Liver (tissue), 8 donors: ENCODE measurements at regions not wholly inside any gene's neighbourhood (a gene's known extent, or its start where the extent isn't known, plus 50 kb on each side); places are given as distances from the start of the nearest gene placed in this dataset.
"Not testable (repeated sequence)": the region's sequence is repeated elsewhere in the genome, so short reads cannot be mapped to it uniquely, and the experiment has no call there.

Experiments used
- DNase-seq: peaks from one replicate; pipeline ENCODE4 v3.0.0-alpha.2; 2017; ENCODE audit warnings: low spot score
- H3K27ac ChIP-seq, 2 donors: one replicate each; pipeline ENCODE4 v1.7.0; 2013; ENCODE audit warnings: inconsistent platforms in 2 of 2, low read length in 2 of 2, control low read depth in 1 of 2, low read depth in 1 of 2, mild to moderate bottlenecking in 1 of 2
- H3K27me3 ChIP-seq, 4 donors: one replicate each; pipeline versions ENCODE4 v1.6.1 to v1.7.0; 2013; ENCODE audit warnings: low read length in 3 of 4, inconsistent platforms in 1 of 4, mild to moderate bottlenecking in 1 of 4, moderate library complexity in 1 of 4; ENCODE audit not compliant: control insufficient read depth in 4 of 4, insufficient read depth in 4 of 4
- H3K36me3 ChIP-seq, 4 donors: one replicate each; pipeline versions ENCODE4 v1.6.1 to v1.7.0; 2013; ENCODE audit warnings: low read length in 3 of 4, mild to moderate bottlenecking in 3 of 4, low read depth in 1 of 4, moderate library complexity in 1 of 4; ENCODE audit not compliant: control insufficient read depth in 4 of 4, insufficient read depth in 3 of 4
- H3K4me1 ChIP-seq, 4 donors: one replicate each; pipeline versions ENCODE4 v1.6.1 to v1.7.0; 2013; ENCODE audit warnings: low read length in 3 of 4, mild to moderate bottlenecking in 3 of 4, moderate library complexity in 1 of 4; ENCODE audit not compliant: control insufficient read depth in 4 of 4, insufficient read depth in 4 of 4
- H3K4me3 ChIP-seq, 3 donors: one replicate each; pipeline versions ENCODE4 v1.6.1 to v1.7.0; 2013; ENCODE audit warnings: low read length in 3 of 3, control low read depth in 1 of 3, low read depth in 1 of 3, mild to moderate bottlenecking in 1 of 3
- H3K9ac ChIP-seq, 2 donors: one replicate each; pipeline ENCODE4 v1.7.0; 2013; ENCODE audit warnings: low read length in 2 of 2, mild to moderate bottlenecking in 2 of 2, moderate library complexity in 2 of 2, control low read depth in 1 of 2, low read depth in 1 of 2
- H3K9me3 ChIP-seq, 4 donors: one replicate each; pipeline versions ENCODE4 v1.6.1 to v1.7.0; 2013; ENCODE audit warnings: low read length in 3 of 4; ENCODE audit not compliant: control insufficient read depth in 4 of 4
- CTCF ChIP-seq: fragments of 150-350 bp; IDR thresholded peaks from 2 replicates; pipeline ENCODE4 v1.5.1; 2017; ENCODE audit warnings: improper control_type of control experiment, low read depth, low read length; ENCODE audit not compliant: missing input control
- EGR1 ChIP-seq, 2 donors: IDR thresholded peaks; 2 replicates each; pipeline ENCODE4 v1.6.1; 2016 to 2018; ENCODE audit warnings: antibody characterized with exemption in 2 of 2, low read depth in 2 of 2
- FOXA1 ChIP-seq: IDR thresholded peaks from 2 replicates; pipeline ENCODE4 v1.6.1; 2016; ENCODE audit warnings: antibody characterized with exemption
- FOXA2 ChIP-seq: IDR thresholded peaks from 2 replicates; pipeline ENCODE4 v1.6.1; 2016; ENCODE audit warnings: antibody characterized with exemption
- HNF4A ChIP-seq, 2 donors: conservative IDR thresholded peaks; 2 replicates each; pipeline ENCODE4 v1.6.1; 2016; ENCODE audit warnings: antibody characterized with exemption in 2 of 2, mild to moderate bottlenecking in 2 of 2
- HNF4G ChIP-seq: IDR thresholded peaks from 2 replicates; pipeline ENCODE4 v1.6.1; 2016; ENCODE audit warnings: antibody characterized with exemption
- JUND ChIP-seq, 2 donors: IDR thresholded peaks; 2 replicates each; pipeline ENCODE4 v1.6.1; 2016; ENCODE audit warnings: antibody characterized with exemption in 2 of 2
- MAX ChIP-seq: IDR thresholded peaks from 2 replicates; pipeline ENCODE4 v1.6.1; 2016; ENCODE audit warnings: antibody characterized with exemption
- NR2F2 ChIP-seq: IDR thresholded peaks from 2 replicates; pipeline ENCODE4 v1.6.1; 2016; ENCODE audit warnings: antibody characterized with exemption
- RAD21 ChIP-seq, 2 donors: IDR thresholded peaks; 2 replicates each; pipeline ENCODE4 v1.6.1; 2016; ENCODE audit warnings: antibody characterized with exemption in 2 of 2, mild to moderate bottlenecking in 2 of 2
- REST ChIP-seq: IDR thresholded peaks from 2 replicates; pipeline ENCODE4 v1.6.1; 2016; ENCODE audit warnings: antibody characterized with exemption, mild to moderate bottlenecking
- RXRA ChIP-seq, 2 donors: IDR thresholded peaks; 2 replicates each; pipeline ENCODE4 v1.6.1; 2017 to 2018; ENCODE audit warnings: antibody characterized with exemption in 2 of 2, mild to moderate bottlenecking in 1 of 2
- SP1 ChIP-seq: IDR thresholded peaks from 2 replicates; pipeline ENCODE4 v1.6.1; 2018; ENCODE audit warnings: antibody characterized with exemption, mild to moderate bottlenecking
- TAF1 ChIP-seq: conservative IDR thresholded peaks from 2 replicates; pipeline ENCODE4 v1.6.1; 2016; ENCODE audit warnings: antibody characterized with exemption, mild to moderate bottlenecking
- YY1 ChIP-seq: IDR thresholded peaks from 2 replicates; pipeline ENCODE4 v1.6.1; 2016; ENCODE audit warnings: antibody characterized with exemption, mild to moderate bottlenecking
- ZBTB33 ChIP-seq: IDR thresholded peaks from 2 replicates; pipeline ENCODE4 v1.6.1; 2016; ENCODE audit warnings: antibody characterized with exemption
- whole genome bisulfite sequencing: extraction: QIAGEN DNeasy Blood & Tissue Kit; methylation state at CpG from one replicate; pipeline ENCODE4 v1.1.7; 2013; 5-methylcytosine and 5-hydroxymethylcytosine counted together
- donor health status: healthy.
- donor health status: healthy.
- donor health status: healthy.
- donor health status: healthy.
- donor health status: healthy.

GRCh38 chr7:124246262-124246863 is 213.5 kb upstream of the TMEM229A start:
- no peaks in the 10 kb centered on the region for H3K36me3 ChIP-seq
- no peak overlapping the region for H3K4me3 ChIP-seq
- no peak for DNase-seq
- H3K27ac ChIP-seq = no peak overlapping the region
- no peaks in the 10 kb centered on the region for H3K9me3 ChIP-seq
- TF ChIP-seq FOXA1 (no peak), ZBTB33 (no peak), EGR1 (IDR thresholded peaks at IDR 0.05; ENCODE audit: low read depth in 2 of 2) (no peak), RAD21 (IDR thresholded peaks at IDR 0.05) (no peak), FOXA2 (no peak), SP1 (no peak), TAF1 (no peak), HNF4A (conservative IDR thresholded peaks at IDR 0.05) (no peak), CTCF (no peak), HNF4G (no peak), REST (no peak), YY1 (no peak), RXRA (IDR thresholded peaks at IDR 0.05) (no peak), JUND (IDR thresholded peaks at IDR 0.05) (no peak), MAX (no peak), NR2F2 (no peak)
- no peaks in the 10 kb centered on the region for H3K27me3 ChIP-seq
- no peak overlapping the region for H3K9ac ChIP-seq
- 61% methylated on average over 2 of the region's 2 CpGs for WGBS
- H3K4me1 ChIP-seq = no peaks in the 10 kb centered on the region

GRCh38 chr7:124244469-124244868 is 211.6 kb upstream of the TMEM229A start:
- not testable (repeated sequence) for H3K27ac ChIP-seq, H3K9me3 ChIP-seq, H3K9ac ChIP-seq, H3K4me1 ChIP-seq, DNase-seq, H3K27me3 ChIP-seq, H3K36me3 ChIP-seq, H3K4me3 ChIP-seq
